ENCODE measurements at regions not wholly inside any gene's neighbourhood (a gene's known extent, or its start where the extent isn't known, plus 50 kb on each side); places are given as distances from the start of the nearest gene placed in this dataset.

- intact Hi-C loops (cut with DNase I): no loop called here
- no peaks in the 10 kb centered on the region for H3K4me1 ChIP-seq (ENCODE audit: insufficient read depth)
- DNase-seq: peak in 1 of 5 donors; percentile 1
These were observed 192.6 kb upstream of the CST7 start for GRCh38 chr20:24756292-24757025.

GRCh38 chr20:24761220-24762065, 187.6 kb upstream of the CST7 start:
- no peaks in the 10 kb centered on the region for H3K36me3 ChIP-seq
- H3K4me1 ChIP-seq (ENCODE audit: insufficient read depth): no peaks in the 10 kb centered on the region
- no peak overlapping the region for H3K4me3 ChIP-seq
- H3K27me3 ChIP-seq: no peaks in the 10 kb centered on the region
- DNase-seq: peak in 1 of 5 donors; percentile 3
- 92 to 95% (median 92%) methylated on average over 7 of the region's 7 CpGs for WGBS, 3 donors
- H3K27ac ChIP-seq: no peak overlapping the region
- TF ChIP-seq EP300 (IDR thresholded peaks at IDR 0.05): no peak
- TF ChIP-seq CTCF (IDR thresholded peaks at IDR 0.05): no peak
- no peak for TF ChIP-seq POLR2A (IDR thresholded peaks at IDR 0.05)
- H3K9me3 ChIP-seq: no peaks in the 10 kb centered on the region
- intact Hi-C loops (cut with DNase I): no loop called here

More at GRCh38 chr20:24756292-24757025, 192.6 kb upstream of the CST7 start:
- 57 to 64% (median 64%) methylated on average over 12 of the region's 12 CpGs for WGBS, 3 donors
- Histone ChIP-seq H3K4me3 (no peak overlapping the region), H3K9me3 (no peaks in the 10 kb centered on the region), H3K36me3 (no peaks in the 10 kb centered on the region), H3K27me3 (no peaks in the 10 kb centered on the region), H3K27ac (no peak overlapping the region)
- TF ChIP-seq CTCF (IDR thresholded peaks at IDR 0.05) (no peak), POLR2A (IDR thresholded peaks at IDR 0.05) (no peak), EP300 (IDR thresholded peaks at IDR 0.05) (no peak)

GRCh38 chr20:24762371-24762770, 186.7 kb upstream of the CST7 start:
- no peak for TF ChIP-seq POLR2A (IDR thresholded peaks at IDR 0.05)
- Histone ChIP-seq H3K36me3 (no peaks in the 10 kb centered on the region), H3K9me3 (no peaks in the 10 kb centered on the region), H3K27ac (no peak overlapping the region), H3K4me3 (no peak overlapping the region), H3K4me1 (ENCODE audit: insufficient read depth) (no peaks in the 10 kb centered on the region), H3K27me3 (no peaks in the 10 kb centered on the region)
- WGBS, 3 donors: 91 to 94% (median 91%) methylated on average over 3 of the region's 3 CpGs
- peak in 1 of 5 donors; percentile 3 for DNase-seq
- intact Hi-C loops (cut with DNase I): no loop called here

- DNase-seq: peak in 1 of 5 donors; percentile 5
- 75 to 84% (median 83%) methylated on average over 4 of the region's 4 CpGs for WGBS, 3 donors
- Histone ChIP-seq H3K4me3 (no peak overlapping the region), H3K27me3 (no peaks in the 10 kb centered on the region), H3K4me1 (ENCODE audit: insufficient read depth) (no peaks in the 10 kb centered on the region), H3K36me3 (no peaks in the 10 kb centered on the region), H3K9me3 (no peaks in the 10 kb centered on the region), H3K27ac (no peak overlapping the region)
- no peak for TF ChIP-seq EP300 (IDR thresholded peaks at IDR 0.05)
- no peak for TF ChIP-seq CTCF (IDR thresholded peaks at IDR 0.05)
- TF ChIP-seq POLR2A (IDR thresholded peaks at IDR 0.05): no peak
- intact Hi-C loops (cut with DNase I): no loop called here
These were observed 186.2 kb upstream of the CST7 start for GRCh38 chr20:24762791-24763350.

Measured in ovary (tissue), 7 donors.